ENCODE measurements at regions not wholly inside any gene's neighbourhood (a gene's known extent, or its start where the extent isn't known, plus 50 kb on each side); places are given as distances from the start of the nearest gene placed in this dataset.

DNA sequence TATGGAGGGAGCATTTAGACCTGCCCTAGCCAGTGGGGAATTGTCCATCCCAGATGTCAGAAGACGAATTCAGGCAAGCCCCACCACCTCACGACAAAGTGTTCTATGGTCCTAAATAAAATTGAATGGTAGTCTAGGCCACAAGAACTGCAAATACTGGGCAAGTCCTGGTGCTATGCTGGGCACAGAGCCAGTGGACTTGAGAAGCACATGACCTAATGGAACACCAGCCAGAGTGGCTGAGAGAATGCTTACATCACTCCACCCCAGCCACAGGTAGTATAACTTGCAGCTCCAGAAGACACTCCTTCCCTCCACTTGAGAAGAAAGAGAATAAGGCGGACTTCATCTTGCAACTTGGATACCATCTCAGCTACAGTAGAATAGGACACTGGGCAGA lies 567.3 kb upstream of the CXADR start:
- no peaks in the 10 kb centered on the region for H3K4me1 Mint-ChIP-seq (ENCODE audit: low read depth, unreplicated experiment)
- H3K27me3 Mint-ChIP-seq (ENCODE audit: unreplicated experiment): no peaks in the 10 kb centered on the region
- H3K9me3 Mint-ChIP-seq (ENCODE audit: unreplicated experiment): no peaks in the 10 kb centered on the region
- H3K36me3 Mint-ChIP-seq (ENCODE audit: unreplicated experiment): no peaks in the 10 kb centered on the region
- no peak for TF ChIP-seq CTCF (IDR thresholded peaks at IDR 0.05; ENCODE audit: partially characterized antibody, unreplicated experiment)
- H3K4me3 Mint-ChIP-seq (ENCODE audit: unreplicated experiment): no peak overlapping the region
- no peak overlapping the region for H3K27ac Mint-ChIP-seq (ENCODE audit: unreplicated experiment)
- no peak for DNase-seq

GRCh38 chr21:16956824-16957223 lies 556.0 kb upstream of the CXADR start:
- Mint-ChIP-seq H3K36me3 (ENCODE audit: unreplicated experiment) (no peaks in the 10 kb centered on the region), H3K27ac (ENCODE audit: unreplicated experiment) (no peak overlapping the region), H3K27me3 (ENCODE audit: unreplicated experiment) (no peaks in the 10 kb centered on the region), H3K4me1 (ENCODE audit: low read depth, unreplicated experiment) (no peaks in the 10 kb centered on the region), H3K9me3 (ENCODE audit: unreplicated experiment) (no peaks in the 10 kb centered on the region), H3K4me3 (ENCODE audit: unreplicated experiment) (no peak overlapping the region)
- no peak for DNase-seq
- TF ChIP-seq CTCF (IDR thresholded peaks at IDR 0.05; ENCODE audit: partially characterized antibody, unreplicated experiment): no peak

GRCh38 chr21:16965424-16965823 lies 547.4 kb upstream of the CXADR start:
- TF ChIP-seq CTCF (IDR thresholded peaks at IDR 0.05; ENCODE audit: partially characterized antibody, unreplicated experiment): no peak
- Mint-ChIP-seq H3K27ac (ENCODE audit: unreplicated experiment) (no peak overlapping the region), H3K9me3 (ENCODE audit: unreplicated experiment) (no peaks in the 10 kb centered on the region), H3K4me3 (ENCODE audit: unreplicated experiment) (no peak overlapping the region), H3K4me1 (ENCODE audit: low read depth, unreplicated experiment) (no peaks in the 10 kb centered on the region), H3K27me3 (ENCODE audit: unreplicated experiment) (no peaks in the 10 kb centered on the region), H3K36me3 (ENCODE audit: unreplicated experiment) (peaks cover 8% of the 10 kb centered on the region)
- no peak for DNase-seq

DNA sequence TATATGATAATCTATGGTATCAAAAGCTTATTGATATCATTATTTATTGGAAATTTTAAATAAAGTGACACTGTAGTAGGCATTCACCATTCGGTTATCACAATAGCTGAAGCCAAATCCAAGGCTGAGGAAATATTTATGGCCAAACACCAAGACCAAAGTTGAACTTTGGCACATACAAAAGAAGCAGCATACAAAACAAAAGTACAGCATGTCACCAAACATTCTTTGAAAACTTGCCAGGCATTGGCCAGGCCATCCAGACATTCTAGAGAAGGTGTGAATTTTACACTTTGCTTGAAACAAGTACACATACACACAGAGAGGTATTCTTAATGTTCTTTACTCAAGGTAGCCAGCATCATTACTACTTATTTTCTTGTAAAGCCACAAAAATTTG lies 544.4 kb upstream of the CXADR start:
- DNase-seq: no peak
- no peaks in the 10 kb centered on the region for H3K9me3 Mint-ChIP-seq (ENCODE audit: unreplicated experiment)
- H3K27me3 Mint-ChIP-seq (ENCODE audit: unreplicated experiment): no peaks in the 10 kb centered on the region
- TF ChIP-seq CTCF (IDR thresholded peaks at IDR 0.05; ENCODE audit: partially characterized antibody, unreplicated experiment): no peak
- no peak overlapping the region for H3K27ac Mint-ChIP-seq (ENCODE audit: unreplicated experiment)
- H3K4me3 Mint-ChIP-seq (ENCODE audit: unreplicated experiment): no peak overlapping the region
- peaks cover 2% of the 10 kb centered on the region for H3K4me1 Mint-ChIP-seq (ENCODE audit: low read depth, unreplicated experiment)
- H3K36me3 Mint-ChIP-seq (ENCODE audit: unreplicated experiment): peaks cover 8% of the 10 kb centered on the region

DNA sequence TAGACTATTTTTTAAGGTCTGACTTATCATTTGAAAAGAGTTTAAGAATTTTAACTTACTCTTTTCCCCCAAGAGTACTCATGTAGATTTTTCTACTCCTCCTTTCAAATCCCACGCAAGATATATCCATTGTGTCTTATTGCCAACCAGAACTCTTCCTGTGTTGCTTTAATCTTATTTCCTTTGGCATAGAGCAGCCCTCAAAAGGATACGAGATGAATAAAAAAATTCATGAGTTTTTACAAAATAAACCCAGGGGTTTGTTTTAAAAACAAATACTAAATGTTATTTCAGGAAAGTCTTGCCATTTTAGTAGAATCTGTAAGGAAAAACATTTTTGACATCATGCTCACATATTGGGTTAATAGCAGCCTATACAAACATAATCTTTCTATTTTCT lies 543.2 kb upstream of the CXADR start:
- no peak for DNase-seq
- no peak overlapping the region for H3K4me3 Mint-ChIP-seq (ENCODE audit: unreplicated experiment)
- no peak overlapping the region for H3K27ac Mint-ChIP-seq (ENCODE audit: unreplicated experiment)
- peaks cover 4% of the 10 kb centered on the region for H3K4me1 Mint-ChIP-seq (ENCODE audit: low read depth, unreplicated experiment)
- peaks cover 8% of the 10 kb centered on the region for H3K36me3 Mint-ChIP-seq (ENCODE audit: unreplicated experiment)
- H3K27me3 Mint-ChIP-seq (ENCODE audit: unreplicated experiment): no peaks in the 10 kb centered on the region
- TF ChIP-seq CTCF (IDR thresholded peaks at IDR 0.05; ENCODE audit: partially characterized antibody, unreplicated experiment): no peak
- H3K9me3 Mint-ChIP-seq (ENCODE audit: unreplicated experiment): no peaks in the 10 kb centered on the region

All from glutamatergic neuron (in vitro differentiated cells).